ENCODE measurements at regions not wholly inside any gene's neighbourhood (a gene's known extent, or its start where the extent isn't known, plus 50 kb on each side); places are given as distances from the start of the nearest gene placed in this dataset.

DNA sequence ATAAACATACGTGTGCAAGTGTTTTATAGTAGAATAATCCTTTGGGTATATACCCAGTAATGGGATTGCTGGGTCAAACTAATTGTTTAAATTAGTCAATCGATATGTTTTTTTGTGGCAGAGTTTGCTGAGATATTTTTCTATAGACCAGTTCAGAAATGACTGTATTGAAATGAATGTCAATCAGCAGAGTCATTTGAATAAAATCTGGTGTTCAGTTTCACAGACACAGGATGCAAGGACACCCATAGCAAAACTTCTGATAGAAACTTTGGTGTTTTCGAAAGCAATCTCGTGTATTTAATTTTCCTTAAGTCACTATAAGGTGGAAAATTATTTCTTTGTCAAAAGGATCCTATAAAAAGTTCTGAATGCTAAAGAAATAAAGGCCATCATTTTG lies 434.4 kb downstream of the RAP2B start:
- no peak for TF ChIP-seq EGR1 (IDR thresholded peaks at IDR 0.05; ENCODE audit: low read depth)
- TF ChIP-seq, protein P1, sequence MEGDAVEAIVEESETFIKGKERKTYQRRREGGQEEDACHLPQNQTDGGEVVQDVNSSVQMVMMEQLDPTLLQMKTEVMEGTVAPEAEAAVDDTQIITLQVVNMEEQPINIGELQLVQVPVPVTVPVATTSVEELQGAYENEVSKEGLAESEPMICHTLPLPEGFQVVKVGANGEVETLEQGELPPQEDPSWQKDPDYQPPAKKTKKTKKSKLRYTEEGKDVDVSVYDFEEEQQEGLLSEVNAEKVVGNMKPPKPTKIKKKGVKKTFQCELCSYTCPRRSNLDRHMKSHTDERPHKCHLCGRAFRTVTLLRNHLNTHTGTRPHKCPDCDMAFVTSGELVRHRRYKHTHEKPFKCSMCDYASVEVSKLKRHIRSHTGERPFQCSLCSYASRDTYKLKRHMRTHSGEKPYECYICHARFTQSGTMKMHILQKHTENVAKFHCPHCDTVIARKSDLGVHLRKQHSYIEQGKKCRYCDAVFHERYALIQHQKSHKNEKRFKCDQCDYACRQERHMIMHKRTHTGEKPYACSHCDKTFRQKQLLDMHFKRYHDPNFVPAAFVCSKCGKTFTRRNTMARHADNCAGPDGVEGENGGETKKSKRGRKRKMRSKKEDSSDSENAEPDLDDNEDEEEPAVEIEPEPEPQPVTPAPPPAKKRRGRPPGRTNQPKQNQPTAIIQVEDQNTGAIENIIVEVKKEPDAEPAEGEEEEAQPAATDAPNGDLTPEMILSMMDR (IDR thresholded peaks at IDR 0.05 in 2 of 3, conservative IDR thresholded peaks at IDR 0.05 in 1 of 3; ENCODE audit: borderline replicate concordance in 1 of 3, insufficient read depth in 1 of 3, low read depth in 2 of 3, low read length in 2 of 3), result no peak
- no peak for TF ChIP-seq POLR2AphosphoS5 (IDR thresholded peaks at IDR 0.05; ENCODE audit: low read depth, low read length)
- no peak for TF ChIP-seq SRF (IDR thresholded peaks at IDR 0.05; ENCODE audit: low read depth)

All from HCT116 (cell line).